HuH-7.5 (cell line): ENCODE measurements at regions not wholly inside any gene's neighbourhood (a gene's known extent, or its start where the extent isn't known, plus 50 kb on each side); places are given as distances from the start of the nearest gene placed in this dataset.

ENCODE experiments used
- DNase-seq: peaks from one replicate; pipeline ENCODE4 v3.0.0; 2011; ENCODE audit warnings: low spot score

DNA sequence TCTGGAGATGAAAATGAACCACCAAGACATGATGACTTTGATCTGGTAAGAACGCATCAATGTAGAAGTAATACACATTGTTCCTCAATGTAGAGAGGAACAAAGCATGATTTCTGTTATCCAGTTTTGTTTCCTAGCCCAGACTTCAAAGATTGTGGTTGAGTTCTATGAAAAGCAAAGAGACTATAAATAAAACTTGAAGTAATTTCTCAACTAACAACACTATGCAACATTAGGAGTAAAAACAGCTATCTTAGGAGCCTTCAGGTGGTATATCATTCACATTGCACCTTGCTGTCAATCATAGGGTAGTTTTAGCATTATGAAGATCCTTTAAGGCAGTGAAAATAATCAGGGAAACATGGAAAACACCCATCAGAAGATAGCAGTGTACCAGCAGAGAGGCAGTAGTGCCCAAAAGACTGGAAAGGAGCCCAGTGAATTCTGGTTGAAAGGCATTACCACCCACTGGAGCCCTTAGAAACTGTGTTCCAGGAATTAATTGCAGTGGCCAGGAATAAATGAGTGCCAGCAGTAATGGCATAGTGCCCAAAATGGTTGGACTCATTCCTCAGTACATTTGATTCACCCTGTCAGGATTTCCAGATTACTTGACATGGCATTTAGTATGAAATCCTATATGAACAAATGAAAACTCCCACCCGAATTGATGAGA is 300.7 kb upstream of the CXXC4 start:
- DNase-seq: no peak

DNA sequence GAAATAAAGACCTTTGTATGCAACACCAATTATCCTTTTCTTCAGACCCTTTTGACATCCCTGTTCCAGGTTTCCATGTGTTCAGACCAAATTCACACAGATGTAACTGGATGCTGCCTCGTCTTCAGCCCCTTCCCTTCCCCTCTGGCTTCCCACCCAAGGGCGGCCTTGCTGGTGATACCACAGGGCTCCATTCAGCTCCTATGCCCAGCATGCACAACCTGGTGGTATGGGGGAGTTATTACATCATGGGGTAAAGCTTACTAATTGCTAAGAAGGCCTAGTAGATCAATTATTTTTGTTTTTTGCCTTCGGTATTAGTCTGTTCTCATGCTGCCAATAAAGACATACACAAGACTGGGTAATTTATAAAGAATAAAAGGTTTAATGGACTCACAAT is 317.0 kb upstream of the CXXC4 start:
- no peak for DNase-seq

DNA sequence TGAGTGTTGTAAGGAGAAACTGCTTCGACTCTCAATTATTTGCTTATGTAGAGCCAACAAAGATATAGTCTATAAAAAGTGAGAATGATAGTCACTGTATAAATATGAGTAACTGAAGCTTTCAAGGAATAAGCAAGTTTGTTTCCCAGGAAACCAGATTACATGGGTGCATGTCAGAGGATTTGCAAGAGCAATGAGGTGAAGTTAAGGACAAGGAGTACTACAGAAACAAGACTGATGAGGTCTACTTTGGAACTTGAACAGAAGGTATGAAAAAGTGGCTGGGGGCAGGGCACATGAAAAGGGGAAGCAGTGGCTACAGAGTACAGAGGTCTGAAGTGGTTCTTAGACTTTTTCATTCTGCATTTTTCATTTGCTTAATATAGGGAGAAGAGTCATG is 321.0 kb upstream of the CXXC4 start:
- DNase-seq: no peak

DNA sequence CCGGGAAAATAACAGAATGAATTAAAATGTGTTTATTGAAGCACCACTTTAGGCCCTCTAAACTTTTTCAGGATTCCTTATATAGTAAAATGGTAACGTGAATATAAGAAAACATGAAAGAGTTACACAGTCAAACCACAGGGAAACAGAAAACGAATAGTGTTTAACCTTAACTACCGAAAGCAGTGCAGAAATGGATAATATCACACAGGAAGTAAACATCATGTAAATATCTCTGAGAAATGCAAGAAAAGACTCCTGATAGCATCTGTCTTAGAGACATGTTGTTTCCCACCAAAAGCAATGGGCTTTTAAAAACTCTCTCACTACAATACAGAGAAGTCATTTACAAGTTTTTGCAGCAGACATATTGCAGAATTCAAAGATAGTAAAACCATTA is 323.9 kb upstream of the CXXC4 start:
- no peak for DNase-seq

DNA sequence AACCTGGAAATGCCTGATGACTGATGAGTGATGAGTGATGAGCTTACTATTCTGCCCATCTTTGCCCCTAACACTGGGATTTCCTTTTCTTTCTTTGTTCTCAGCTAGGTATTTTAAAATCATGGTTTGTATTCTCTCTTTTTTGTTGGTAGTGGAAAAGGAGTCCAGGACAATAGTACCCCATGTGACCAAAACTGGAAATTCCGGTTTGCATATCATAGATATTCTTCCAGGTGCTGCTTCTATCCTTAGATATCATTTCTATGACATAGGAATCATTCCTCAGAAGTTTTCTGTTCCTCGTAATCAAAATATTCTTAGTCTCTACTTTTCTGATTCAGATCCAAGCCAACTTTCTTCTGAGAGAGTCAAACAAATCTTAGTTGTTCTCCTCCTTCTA is 320.5 kb upstream of the TET2 start:
- no peak for DNase-seq

DNA sequence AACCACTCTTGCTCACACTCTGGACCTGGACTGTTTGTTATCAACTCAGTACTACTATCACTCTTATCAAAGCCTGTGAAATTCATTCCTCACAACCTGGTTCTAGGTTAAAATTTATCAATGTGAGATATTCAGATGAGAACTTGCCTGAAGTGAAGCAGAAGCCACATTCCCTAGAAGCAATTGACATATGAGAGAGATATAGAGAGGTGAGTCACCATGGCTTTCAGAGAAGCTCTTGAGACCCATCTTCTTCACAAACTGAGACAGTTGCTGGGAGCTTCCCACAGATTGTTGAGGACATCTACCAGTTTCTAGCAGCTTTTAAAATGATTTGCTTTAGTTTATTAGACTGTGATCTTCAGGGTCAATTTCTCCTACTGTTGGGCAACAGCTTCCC is 316.9 kb upstream of the TET2 start:
- no peak for DNase-seq

DNA sequence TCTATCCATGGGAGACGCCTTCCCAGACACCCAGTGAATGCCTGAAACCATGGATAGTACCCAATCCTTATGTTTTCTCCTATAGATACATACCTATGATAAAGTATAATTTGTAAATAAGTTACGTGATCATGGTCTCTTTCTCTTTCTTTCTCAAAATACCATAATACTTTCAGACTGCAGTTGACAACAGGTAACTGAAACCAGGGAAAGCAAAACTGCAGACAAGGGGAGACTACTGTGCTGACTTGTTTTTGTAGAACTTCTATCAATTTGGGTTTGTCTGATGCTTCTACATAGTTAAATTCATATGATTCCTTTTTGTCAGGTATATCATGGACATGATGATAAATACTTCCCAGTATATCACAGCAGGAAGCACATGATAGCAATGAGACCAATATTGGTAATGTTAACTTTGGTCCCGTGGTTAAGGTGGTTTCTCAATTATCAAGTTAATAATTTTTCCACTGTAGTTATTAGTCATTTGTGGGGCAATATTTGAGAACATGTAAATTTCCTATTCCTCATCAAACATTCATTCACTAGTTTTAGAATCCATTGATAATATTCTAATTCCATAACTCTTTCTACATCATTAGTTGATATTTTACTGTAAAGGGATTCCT is 298.0 kb upstream of the TET2 start:
- DNase-seq: no peak

DNA sequence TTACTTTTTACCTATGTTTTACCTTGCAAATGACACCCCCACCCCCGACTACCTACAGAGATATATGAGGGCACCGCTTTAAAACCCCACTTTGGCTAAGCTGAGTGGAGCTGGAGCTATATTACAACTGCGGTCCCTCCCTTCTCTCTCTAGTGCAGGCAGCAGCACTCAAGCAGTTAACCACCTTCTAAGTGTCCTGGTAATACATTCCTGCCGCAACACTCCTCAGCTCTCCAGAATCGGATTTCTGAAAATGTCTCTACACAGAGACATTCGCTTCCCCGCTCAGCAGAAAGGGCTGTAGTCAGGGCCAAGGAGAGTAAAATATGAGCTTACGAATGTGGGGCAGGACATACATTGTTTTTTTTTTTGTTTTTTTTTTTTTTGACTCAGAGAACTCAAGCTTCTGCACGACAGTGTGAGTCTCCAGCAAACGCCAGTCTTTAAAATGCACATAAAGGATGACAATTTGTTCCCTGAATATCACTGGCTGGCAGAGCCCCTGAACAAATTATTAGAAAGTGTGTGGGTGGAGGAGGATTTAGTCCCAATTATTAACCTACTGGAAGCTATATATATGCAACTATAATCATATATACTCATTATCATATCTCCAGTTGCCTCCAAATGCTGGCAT is 287.0 kb upstream of the TET2 start:
- no peak for DNase-seq

DNA sequence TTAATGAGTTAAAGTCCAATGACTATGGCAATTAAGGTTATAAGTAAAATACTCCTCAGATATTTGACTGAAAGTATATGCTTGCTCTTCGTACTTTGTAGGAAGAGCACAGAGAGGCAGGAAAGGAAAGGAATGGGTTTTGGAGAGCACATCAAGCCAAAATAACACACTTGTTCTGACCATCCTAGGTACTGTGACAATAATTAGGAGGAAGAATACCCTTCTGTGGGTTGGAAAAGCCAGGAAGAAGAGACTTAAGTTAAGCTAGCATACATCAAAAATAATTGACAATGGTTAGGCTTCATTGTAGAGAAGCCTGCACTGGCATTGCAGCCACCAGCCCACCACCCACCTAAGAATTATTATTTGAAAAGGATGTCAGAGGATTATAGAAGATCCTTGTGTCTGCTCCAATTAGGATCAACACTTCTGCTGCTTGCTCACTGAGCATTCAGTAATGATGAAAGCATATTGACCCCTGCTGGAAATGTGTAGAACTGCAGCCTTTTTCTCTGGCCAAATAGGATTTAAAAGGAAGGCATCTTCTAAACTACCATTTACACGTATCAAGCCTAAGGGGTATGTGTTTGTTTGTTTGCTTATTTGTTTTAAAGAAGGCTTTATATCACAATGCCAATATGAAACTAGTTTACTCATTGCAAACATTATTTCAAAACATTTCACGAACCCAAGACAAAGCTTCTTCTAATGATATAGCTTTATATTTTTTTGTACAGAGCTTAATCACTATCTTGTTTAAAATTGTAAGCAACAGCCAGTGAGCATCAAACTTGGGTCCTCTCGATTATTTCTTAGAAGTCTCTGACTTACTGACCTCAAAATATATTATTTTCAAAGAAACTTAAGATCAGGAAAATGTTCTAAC is 286.2 kb upstream of the TET2 start:
- peak; percentile 26 for DNase-seq

DNA sequence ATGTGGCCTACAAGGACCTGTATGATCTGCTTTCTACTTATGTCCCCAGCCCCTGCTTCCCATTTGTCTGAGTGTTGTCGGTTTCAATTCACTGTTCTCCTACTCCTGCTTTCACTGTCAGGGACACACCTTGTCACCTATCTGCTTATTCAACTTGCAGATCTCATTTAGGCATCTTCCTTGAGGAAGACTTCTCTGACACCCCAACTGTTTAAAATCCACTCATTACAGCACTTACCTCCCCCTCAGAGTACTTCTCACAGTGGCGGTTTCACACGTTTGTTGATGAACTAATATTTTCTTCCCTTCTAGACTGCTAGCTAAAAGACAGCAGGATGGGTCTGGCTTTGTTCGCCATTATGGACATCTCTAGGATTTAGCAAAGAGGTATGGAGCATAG is 279.9 kb upstream of the TET2 start:
- DNase-seq: no peak

DNA sequence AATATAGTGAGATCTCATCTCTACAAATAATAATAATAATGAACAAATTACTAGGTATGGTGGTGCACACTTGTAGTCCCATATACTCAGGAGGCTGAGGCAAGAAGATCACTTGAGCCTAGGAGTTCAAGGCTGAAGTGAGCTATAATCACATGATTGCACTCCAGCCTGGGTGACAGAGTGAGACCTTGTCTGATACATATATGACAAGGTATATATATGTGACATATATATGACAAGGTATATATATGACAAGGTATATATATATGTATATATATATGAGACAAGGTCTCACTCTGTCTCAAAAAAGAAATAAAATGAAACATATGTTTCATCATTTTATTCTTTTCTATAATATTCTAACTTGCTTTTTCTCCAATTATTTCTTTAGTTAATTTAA is 278.1 kb upstream of the TET2 start:
- DNase-seq: no peak

DNA sequence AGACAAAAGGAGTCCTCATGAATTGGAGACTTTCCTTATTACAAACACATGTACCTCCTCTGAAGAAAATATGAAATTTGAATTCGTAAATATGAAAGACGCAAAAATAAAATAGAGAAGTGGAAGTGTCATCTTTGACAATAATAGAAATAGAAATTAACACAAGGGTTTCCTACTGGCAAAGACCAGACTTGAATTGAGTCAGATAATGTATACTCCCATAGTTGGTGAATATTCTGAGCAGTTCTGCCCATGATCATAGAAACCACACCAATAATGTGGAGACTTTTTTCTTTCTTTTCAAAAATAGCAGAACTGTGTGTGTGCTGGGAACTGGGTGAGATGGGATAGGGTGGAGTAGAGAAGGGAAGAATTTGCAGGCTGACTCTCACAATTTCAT is 277.7 kb upstream of the TET2 start:
- DNase-seq: no peak

DNA sequence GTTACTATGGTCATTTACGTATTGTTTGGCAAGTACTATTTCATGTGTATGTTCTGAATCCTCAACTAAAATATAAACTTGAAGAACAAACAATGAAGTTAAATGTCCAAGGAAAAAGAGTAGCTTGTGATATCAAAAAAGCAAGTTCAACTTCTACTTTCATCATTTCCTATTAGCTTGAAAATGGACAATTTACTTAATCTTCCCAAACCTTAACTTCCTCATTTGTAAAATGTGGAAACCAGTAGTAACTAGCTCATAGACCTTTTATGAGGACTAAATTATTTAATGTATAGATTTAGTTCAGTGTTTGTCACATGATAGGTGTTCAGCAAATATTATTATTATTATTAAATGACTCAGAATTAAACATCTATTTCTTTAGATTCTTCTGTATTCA is 276.8 kb upstream of the TET2 start:
- no peak for DNase-seq

DNA sequence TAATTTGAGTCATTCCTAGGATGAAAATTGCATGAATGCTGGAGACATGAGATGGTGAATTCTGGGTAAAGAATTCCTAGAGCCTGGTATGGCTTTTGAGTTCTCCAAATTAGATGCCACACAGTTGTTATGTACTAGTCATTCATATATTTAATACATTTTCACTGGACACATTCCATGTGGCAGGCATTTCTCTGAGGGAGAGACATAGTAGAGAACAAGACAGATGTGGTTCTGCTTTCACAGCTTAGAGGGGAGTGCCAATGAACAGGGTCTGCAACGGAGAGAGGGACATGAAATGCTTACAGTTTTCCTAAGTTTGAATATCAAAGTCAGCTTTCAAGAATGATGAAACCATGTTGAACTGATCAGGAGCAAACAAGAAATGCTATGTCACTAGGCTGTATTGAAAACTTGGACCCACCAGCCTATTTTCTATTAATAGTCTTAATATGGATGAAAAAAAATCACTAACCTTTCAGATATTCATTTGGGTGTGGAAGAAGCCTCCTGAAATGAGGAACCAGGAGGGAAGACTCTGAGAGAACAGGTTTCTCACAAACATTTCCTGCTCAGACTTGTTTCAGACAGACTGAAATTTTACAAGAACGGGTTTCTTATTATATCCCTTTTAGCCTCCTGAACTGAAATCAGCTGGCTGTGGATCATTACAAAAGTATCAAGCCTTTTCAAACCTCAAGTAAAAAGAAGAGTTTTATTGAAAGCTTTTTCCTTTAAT is 276.0 kb upstream of the TET2 start:
- DNase-seq: no peak

DNA sequence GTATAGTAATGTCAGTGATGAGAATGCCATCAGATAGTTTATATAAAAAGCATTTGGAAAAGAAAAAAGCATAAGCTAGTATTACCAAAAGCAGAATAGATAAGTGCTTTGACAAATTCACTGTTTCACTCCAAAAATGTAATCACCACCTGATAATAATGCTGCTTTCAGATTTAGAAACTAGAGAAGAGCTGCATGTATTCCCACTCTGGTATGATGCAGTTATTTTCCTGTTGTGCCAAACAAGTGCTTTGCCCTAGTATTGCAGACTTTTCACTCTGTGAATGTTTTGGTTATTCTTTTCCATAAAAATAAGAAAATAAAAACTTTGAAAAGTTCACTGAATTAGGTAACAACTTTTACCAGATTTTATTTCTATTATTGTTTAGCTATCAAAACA is 267.7 kb upstream of the TET2 start:
- DNase-seq: no peak

DNA sequence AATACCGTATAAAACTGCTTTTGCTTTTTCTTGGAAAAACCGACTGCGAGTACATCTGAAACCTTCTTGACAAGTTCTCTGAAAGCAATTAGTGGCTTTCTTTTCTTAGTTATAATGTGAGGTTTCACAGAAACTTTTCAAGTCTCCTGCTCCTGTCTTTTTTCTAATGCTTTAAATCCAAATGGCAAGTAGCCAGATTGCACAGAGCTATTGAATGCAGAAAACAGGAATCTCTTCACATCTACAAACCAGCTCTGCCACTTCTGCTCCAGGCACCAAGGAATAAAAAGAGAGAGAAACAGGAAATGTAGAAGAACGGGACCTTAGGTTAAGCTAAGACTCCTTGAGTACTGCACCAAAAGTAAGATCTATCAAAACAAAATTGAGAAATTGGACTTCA is 267.3 kb upstream of the TET2 start:
- no peak for DNase-seq

DNA sequence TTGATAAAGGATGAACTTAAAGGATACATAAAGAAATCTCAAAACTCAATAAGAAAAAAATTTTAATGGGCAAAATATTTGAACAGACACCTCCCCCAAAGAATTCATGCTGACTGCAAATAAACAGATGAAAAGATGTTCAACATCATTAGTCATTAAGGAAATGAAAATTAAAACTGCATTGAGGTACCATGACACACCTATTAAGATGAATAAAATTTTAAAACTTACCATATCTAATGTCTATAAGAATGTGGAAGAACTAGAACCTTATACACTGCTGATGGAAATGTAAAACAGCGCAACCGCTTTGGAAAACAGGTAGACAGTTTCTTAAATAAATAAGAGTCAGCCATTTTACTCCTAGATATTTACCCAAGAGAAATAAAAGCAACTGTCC is 266.8 kb upstream of the TET2 start:
- DNase-seq: no peak

DNA sequence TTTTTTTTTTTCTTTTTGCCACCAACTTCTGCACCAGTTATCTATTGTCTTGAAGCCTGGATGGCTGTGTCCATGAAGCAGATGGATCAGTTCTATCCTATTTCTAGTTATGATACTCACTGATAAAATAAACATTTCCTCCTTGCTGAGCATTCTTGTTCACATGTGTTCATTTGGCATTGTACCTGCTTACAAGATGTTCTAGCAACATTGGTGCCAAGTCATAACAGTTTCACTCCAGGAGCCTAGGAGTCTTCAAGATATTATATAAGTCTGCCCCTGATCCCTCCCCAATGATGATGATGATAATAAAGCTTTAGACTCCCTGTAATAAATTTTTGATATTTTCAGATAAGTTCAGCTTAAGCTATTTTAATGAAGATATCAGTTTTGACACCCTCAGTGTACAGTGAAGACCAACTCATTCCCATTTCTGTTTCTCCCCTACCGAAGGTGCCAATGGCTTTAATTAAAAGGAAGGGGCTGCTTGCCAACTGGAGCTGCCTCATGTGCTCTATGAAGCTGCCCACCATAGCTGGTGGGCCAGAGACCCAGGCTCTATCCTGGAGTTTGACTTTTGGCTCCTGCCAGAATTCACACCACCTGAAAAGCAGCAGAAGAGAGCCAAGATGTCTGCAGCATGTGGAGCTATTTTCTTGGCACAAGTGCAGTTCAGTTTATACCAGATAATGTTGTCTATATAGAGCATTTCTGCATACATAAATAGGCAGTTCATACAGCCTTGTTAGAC is 265.4 kb upstream of the TET2 start:
- DNase-seq: no peak

DNA sequence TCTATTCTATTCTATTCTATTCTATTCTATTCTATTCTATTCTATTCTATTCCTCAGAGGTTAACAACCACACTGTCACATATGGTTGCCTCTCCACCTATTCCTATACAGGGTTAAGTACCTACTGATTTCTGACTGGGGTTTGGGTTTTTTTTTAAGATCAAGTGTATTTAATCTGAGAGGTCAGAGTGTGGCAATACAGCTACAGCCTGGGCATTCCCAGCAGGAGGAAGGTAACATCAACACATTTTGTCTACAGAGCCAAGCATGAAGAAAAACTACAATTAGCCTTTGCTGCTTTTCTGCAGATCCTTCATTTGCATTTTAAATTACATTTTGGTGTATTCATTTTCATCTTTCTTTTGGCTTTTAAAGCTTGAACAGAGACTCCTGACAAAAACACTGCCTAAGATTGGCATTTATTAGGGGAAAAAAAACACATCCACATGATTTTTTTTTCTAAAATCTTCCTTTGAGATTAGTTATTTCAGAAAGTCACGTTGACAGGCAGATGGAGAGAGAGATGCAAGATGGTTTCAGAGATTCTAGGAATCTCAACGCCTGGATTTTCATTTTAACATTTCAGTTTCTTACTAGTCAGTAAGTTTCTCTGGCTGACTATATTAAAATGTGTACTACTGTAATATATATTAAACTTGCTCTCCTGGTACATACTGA is 255.9 kb upstream of the TET2 start:
- no peak for DNase-seq
